ENCODE measurements at regions not wholly inside any gene's neighbourhood (a gene's known extent, or its start where the extent isn't known, plus 50 kb on each side); places are given as distances from the start of the nearest gene placed in this dataset.

GRCh38 chr3:109926376-109926775, 589.0 kb upstream of the DPPA4 start:
- no peak overlapping the region for H3K9ac ChIP-seq (ENCODE audit: insufficient read depth in 1 of 2, low read depth in 2 of 2, low read length in 2 of 2)
- CTCF ChIA-PET (ENCODE audit: low intra/inter-chr PET ratio): no interaction called here
- no peaks in the 10 kb centered on the region for H3K4me1 ChIP-seq (replicated peaks in 1 of 2; ENCODE audit: control insufficient read depth in 2 of 2, insufficient read depth in 2 of 2, low read length in 2 of 2)
- FAIRE-seq (no peak), DNase-seq (ENCODE audit: extremely low read depth in 1 of 4, low spot score in 3 of 4) (no peak), ATAC-seq (no peak)
- no peak overlapping the region for H3K4me2 ChIP-seq (ENCODE audit: insufficient read depth, low read length)
- BruUV-seq (replicated peaks): no TSS peak
- H3K36me3 ChIP-seq (ENCODE audit: control insufficient read depth, insufficient read depth, low read length): no peaks in the 10 kb centered on the region
- H3K9me3 ChIP-seq (replicated peaks; ENCODE audit: control insufficient read depth, insufficient read depth, low read depth, low read length): no peaks in the 10 kb centered on the region
- no peaks in the 10 kb centered on the region for H3K79me2 ChIP-seq (ENCODE audit: control insufficient read depth, insufficient read depth, low read length)
- no peaks in the 10 kb centered on the region for H4K20me1 ChIP-seq (replicated peaks; ENCODE audit: control insufficient read depth, insufficient read depth, low read length)
- in situ Hi-C loops (cut with MboI) (no loop called here), intact Hi-C loops (cut with micrococcal nuclease) (no loop called here)
- H3K9me1 ChIP-seq (ENCODE audit: control insufficient read depth, insufficient read depth, low read length): no peaks in the 10 kb centered on the region
- POLR2A ChIA-PET: no interaction called here
- H3K27me3 ChIP-seq (ENCODE audit: control insufficient read depth in 2 of 2, insufficient read depth in 2 of 2, low read length in 2 of 2): no peaks in the 10 kb centered on the region
- TF ChIP-seq ADNP (tag; IDR thresholded peaks at IDR 0.05) (no peak), NR4A1 (CRISPR knock-in tag; IDR thresholded peaks at IDR 0.05) (no peak), NR4A1 (tag; IDR thresholded peaks at IDR 0.05) (no peak), ZNF436 (CRISPR knock-in tag; IDR thresholded peaks at IDR 0.05) (no peak), CTCF (IDR thresholded peaks at IDR 0.05 in 2 of 3, conservative IDR thresholded peaks at IDR 0.05 in 1 of 3; ENCODE audit: insufficient read depth in 2 of 3, low read depth in 1 of 3, low read length in 3 of 3) (no peak), ZNF197 (CRISPR knock-in tag; IDR thresholded peaks at IDR 0.05; ENCODE audit: low read depth) (no peak), ZC3H4 (CRISPR knock-in tag; IDR thresholded peaks at IDR 0.05; ENCODE audit: borderline replicate concordance) (no peak), SAFB2 (IDR thresholded peaks at IDR 0.05; ENCODE audit: borderline replicate concordance, low read depth, low read length, severe bottlenecking) (no peak), POLR2H (tag; IDR thresholded peaks at IDR 0.05; ENCODE audit: low read depth) (no peak), SLC30A9 (CRISPR knock-in tag; IDR thresholded peaks at IDR 0.05) (no peak), TBP (optimal IDR thresholded peaks at IDR 0.05; ENCODE audit: low read depth, low read length) (no peak), MBD2 (IDR thresholded peaks at IDR 0.05; ENCODE audit: borderline replicate concordance, low read depth) (no peak), ZC3H8 (IDR thresholded peaks at IDR 0.05) (no peak), CBX1 (IDR thresholded peaks at IDR 0.05; ENCODE audit: low read depth) (no peak)
- no peak overlapping the region for H2AFZ ChIP-seq (ENCODE audit: low read depth, low read length)
- no peak overlapping the region for H3K27ac ChIP-seq (ENCODE audit: extremely low read depth, low read depth, low read length)
- 0% methylated on average over 7 of the region's 8 CpGs for WGBS (ENCODE audit: insufficient coverage, low coverage, missing lambda C conversion rate)
- H3K4me3 ChIP-seq: no peak overlapping the region

All from K562 (cell line).